ENCODE measurements at regions not wholly inside any gene's neighbourhood (a gene's known extent, or its start where the extent isn't known, plus 50 kb on each side); places are given as distances from the start of the nearest gene placed in this dataset.

DNA sequence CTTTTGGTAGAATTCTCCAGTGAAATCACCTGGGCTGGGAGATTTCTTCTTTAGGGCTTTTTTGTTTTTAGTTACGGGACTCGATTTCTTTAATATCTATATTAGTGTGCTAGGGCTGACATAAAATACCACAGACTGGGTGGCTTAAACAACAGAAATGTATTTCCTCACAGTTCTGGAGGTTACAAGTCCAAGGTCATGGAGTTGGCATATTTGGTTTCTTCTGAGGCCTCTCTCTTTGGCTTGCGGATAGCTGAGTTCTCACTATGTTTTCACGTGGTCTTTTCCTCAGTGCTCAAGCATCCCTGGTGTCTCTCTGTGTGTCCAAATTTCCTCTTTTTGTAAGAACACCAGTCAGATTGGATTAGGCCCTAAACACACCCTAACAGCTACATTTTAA is 208.5 kb upstream of the DTNA start:
- H3K36me3 Mint-ChIP-seq (ENCODE audit: low read depth), result peaks cover 35% of the 10 kb centered on the region
- no peak overlapping the region for H3K4me3 ChIP-seq
- H3K36me3 ChIP-seq (ENCODE audit: insufficient read depth), result no peaks in the 10 kb centered on the region
- H3K4me3 Mint-ChIP-seq, result no peak overlapping the region
- no peak overlapping the region for H3K4me2 ChIP-seq
- no peak overlapping the region for H3K27ac ChIP-seq (ENCODE audit: low read depth)
- H3F3A ChIP-seq (replicated peaks; ENCODE audit: low read depth), result no peaks in the 10 kb centered on the region
- H2AFZ ChIP-seq, result no peak overlapping the region
- H3K9me3 Mint-ChIP-seq, result peaks cover 26% of the 10 kb centered on the region; the same call in 2 of the 3 replicates
- no peak for TF ChIP-seq CREB1 (CRISPR knock-in tag; IDR thresholded peaks at IDR 0.05; ENCODE audit: low read depth)
- TF ChIP-seq, protein P1, sequence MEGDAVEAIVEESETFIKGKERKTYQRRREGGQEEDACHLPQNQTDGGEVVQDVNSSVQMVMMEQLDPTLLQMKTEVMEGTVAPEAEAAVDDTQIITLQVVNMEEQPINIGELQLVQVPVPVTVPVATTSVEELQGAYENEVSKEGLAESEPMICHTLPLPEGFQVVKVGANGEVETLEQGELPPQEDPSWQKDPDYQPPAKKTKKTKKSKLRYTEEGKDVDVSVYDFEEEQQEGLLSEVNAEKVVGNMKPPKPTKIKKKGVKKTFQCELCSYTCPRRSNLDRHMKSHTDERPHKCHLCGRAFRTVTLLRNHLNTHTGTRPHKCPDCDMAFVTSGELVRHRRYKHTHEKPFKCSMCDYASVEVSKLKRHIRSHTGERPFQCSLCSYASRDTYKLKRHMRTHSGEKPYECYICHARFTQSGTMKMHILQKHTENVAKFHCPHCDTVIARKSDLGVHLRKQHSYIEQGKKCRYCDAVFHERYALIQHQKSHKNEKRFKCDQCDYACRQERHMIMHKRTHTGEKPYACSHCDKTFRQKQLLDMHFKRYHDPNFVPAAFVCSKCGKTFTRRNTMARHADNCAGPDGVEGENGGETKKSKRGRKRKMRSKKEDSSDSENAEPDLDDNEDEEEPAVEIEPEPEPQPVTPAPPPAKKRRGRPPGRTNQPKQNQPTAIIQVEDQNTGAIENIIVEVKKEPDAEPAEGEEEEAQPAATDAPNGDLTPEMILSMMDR (conservative IDR thresholded peaks at IDR 0.05; ENCODE audit: low read depth in 2 of 2), result no peak
- H3K27me3 ChIP-seq (ENCODE audit: insufficient read depth), result no peaks in the 10 kb centered on the region
- H3K79me2 ChIP-seq (replicated peaks; ENCODE audit: insufficient read depth), result peaks cover 53% of the 10 kb centered on the region
- peaks cover 10% of the 10 kb centered on the region for H3K4me1 Mint-ChIP-seq
- no peaks in the 10 kb centered on the region for H4K20me1 ChIP-seq (replicated peaks; ENCODE audit: insufficient read depth)
- H3K27me3 Mint-ChIP-seq (ENCODE audit: insufficient read depth, low read depth, poor library complexity), result peaks cover 2% of the 10 kb centered on the region
- no peaks in the 10 kb centered on the region for H3K9me2 ChIP-seq (ENCODE audit: insufficient read depth)
- ATAC-seq (no peak), DNase-seq (ENCODE audit: low spot score) (no peak)
- no peak overlapping the region for H3K27ac Mint-ChIP-seq
- H3K4me1 ChIP-seq (ENCODE audit: insufficient read depth), result no peaks in the 10 kb centered on the region

DNA sequence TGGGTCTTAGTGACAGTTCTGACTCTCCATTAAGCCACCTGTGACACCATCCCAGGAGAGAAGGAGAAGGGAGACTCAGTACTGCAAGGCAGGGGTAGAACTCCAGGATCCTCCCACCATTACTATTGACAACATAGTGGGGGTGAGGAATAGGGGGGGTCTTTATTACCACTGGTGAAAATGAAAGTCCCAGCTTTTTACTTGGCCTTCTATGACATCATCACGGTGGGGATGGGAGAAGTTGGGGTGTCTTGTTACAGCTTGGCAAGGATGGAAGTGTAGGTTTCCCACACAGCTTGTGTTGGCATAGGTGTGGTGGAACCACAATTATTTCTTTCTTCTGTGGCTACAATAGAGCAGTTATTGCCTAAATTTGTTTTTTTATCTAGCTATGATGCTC is 203.9 kb upstream of the DTNA start:
- no peak overlapping the region for H3K4me2 ChIP-seq
- Mint-ChIP-seq H3K36me3 (ENCODE audit: low read depth) (peaks cover 26% of the 10 kb centered on the region), H3K27ac (no peak overlapping the region), H3K4me1 (peaks cover 22% of the 10 kb centered on the region), H3K4me3 (no peak overlapping the region), H3K27me3 (ENCODE audit: insufficient read depth, low read depth, poor library complexity) (peaks cover 2% of the 10 kb centered on the region), H3K9me3 (peaks cover 21% of the 10 kb centered on the region; the same call in 2 of the 3 replicates)
- ATAC-seq, result no peak
- H3F3A ChIP-seq (replicated peaks; ENCODE audit: low read depth), result no peaks in the 10 kb centered on the region
- no peak for DNase-seq (ENCODE audit: low spot score)
- no peaks in the 10 kb centered on the region for H3K27me3 ChIP-seq (ENCODE audit: insufficient read depth)
- H4K20me1 ChIP-seq (replicated peaks; ENCODE audit: insufficient read depth), result no peaks in the 10 kb centered on the region
- H3K9me2 ChIP-seq (ENCODE audit: insufficient read depth), result no peaks in the 10 kb centered on the region
- H3K79me2 ChIP-seq (replicated peaks; ENCODE audit: insufficient read depth), result peaks cover 28% of the 10 kb centered on the region
- no peak overlapping the region for H3K4me3 ChIP-seq
- H2AFZ ChIP-seq, result no peak overlapping the region
- H3K36me3 ChIP-seq (ENCODE audit: insufficient read depth), result no peaks in the 10 kb centered on the region
- peaks cover 14% of the 10 kb centered on the region for H3K4me1 ChIP-seq (ENCODE audit: insufficient read depth)
- H3K27ac ChIP-seq (ENCODE audit: low read depth), result no peak overlapping the region
- no peak for TF ChIP-seq EZH2 (IDR thresholded peaks at IDR 0.05; ENCODE audit: low read depth, unreplicated experiment)
- TF ChIP-seq, protein P2, sequence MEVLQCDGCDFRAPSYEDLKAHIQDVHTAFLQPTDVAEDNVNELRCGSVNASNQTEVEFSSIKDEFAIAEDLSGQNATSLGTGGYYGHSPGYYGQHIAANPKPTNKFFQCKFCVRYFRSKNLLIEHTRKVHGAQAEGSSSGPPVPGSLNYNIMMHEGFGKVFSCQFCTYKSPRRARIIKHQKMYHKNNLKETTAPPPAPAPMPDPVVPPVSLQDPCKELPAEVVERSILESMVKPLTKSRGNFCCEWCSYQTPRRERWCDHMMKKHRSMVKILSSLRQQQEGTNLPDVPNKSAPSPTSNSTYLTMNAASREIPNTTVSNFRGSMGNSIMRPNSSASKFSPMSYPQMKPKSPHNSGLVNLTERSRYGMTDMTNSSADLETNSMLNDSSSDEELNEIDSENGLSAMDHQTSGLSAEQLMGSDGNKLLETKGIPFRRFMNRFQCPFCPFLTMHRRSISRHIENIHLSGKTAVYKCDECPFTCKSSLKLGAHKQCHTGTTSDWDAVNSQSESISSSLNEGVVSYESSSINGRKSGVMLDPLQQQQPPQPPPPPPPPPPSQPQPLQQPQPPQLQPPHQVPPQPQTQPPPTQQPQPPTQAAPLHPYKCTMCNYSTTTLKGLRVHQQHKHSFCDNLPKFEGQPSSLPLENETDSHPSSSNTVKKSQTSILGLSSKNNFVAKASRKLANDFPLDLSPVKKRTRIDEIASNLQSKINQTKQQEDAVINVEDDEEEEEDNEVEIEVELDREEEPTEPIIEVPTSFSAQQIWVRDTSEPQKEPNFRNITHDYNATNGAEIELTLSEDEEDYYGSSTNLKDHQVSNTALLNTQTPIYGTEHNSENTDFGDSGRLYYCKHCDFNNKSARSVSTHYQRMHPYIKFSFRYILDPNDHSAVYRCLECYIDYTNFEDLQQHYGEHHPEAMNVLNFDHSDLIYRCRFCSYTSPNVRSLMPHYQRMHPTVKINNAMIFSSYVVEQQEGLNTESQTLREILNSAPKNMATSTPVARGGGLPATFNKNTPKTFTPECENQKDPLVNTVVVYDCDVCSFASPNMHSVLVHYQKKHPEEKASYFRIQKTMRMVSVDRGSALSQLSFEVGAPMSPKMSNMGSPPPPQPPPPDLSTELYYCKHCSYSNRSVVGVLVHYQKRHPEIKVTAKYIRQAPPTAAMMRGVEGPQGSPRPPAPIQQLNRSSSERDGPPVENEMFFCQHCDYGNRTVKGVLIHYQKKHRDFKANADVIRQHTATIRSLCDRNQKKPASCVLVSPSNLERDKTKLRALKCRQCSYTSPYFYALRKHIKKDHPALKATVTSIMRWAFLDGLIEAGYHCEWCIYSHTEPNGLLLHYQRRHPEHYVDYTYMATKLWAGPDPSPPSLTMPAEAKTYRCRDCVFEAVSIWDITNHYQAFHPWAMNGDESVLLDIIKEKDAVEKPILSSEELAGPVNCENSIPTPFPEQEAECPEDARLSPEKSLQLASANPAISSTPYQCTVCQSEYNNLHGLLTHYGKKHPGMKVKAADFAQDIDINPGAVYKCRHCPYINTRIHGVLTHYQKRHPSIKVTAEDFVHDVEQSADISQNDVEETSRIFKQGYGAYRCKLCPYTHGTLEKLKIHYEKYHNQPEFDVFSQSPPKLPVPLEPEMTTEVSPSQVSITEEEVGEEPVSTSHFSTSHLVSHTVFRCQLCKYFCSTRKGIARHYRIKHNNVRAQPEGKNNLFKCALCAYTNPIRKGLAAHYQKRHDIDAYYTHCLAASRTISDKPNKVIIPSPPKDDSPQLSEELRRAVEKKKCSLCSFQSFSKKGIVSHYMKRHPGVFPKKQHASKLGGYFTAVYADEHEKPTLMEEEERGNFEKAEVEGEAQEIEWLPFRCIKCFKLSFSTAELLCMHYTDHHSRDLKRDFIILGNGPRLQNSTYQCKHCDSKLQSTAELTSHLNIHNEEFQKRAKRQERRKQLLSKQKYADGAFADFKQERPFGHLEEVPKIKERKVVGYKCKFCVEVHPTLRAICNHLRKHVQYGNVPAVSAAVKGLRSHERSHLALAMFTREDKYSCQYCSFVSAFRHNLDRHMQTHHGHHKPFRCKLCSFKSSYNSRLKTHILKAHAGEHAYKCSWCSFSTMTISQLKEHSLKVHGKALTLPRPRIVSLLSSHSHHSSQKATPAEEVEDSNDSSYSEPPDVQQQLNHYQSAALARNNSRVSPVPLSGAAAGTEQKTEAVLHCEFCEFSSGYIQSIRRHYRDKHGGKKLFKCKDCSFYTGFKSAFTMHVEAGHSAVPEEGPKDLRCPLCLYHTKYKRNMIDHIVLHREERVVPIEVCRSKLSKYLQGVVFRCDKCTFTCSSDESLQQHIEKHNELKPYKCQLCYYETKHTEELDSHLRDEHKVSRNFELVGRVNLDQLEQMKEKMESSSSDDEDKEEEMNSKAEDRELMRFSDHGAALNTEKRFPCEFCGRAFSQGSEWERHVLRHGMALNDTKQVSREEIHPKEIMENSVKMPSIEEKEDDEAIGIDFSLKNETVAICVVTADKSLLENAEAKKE (CRISPR knock-in tag; IDR thresholded peaks at IDR 0.05), result no peak
- TF ChIP-seq, protein P1 (conservative IDR thresholded peaks at IDR 0.05; ENCODE audit: low read depth in 2 of 2), result no peak
- TF ChIP-seq, protein P3, sequence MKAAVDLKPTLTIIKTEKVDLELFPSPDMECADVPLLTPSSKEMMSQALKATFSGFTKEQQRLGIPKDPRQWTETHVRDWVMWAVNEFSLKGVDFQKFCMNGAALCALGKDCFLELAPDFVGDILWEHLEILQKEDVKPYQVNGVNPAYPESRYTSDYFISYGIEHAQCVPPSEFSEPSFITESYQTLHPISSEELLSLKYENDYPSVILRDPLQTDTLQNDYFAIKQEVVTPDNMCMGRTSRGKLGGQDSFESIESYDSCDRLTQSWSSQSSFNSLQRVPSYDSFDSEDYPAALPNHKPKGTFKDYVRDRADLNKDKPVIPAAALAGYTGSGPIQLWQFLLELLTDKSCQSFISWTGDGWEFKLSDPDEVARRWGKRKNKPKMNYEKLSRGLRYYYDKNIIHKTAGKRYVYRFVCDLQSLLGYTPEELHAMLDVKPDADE (IDR thresholded peaks at IDR 0.05), result no peak
- no peak for TF ChIP-seq ZNF114 (CRISPR knock-in tag; IDR thresholded peaks at IDR 0.05)

All from GM23338 (cell line).